Sigmoid colon (tissue), 6 donors: ENCODE measurements at regions not wholly inside any gene's neighbourhood (a gene's known extent, or its start where the extent isn't known, plus 50 kb on each side); places are given as distances from the start of the nearest gene placed in this dataset.

Experiments
- DNase-seq: peaks from one replicate; pipeline ENCODE4 v3.0.0-alpha.2; 2019
- H3K27ac ChIP-seq, 4 donors: fragments of 200-600 bp; sonication (generic); one replicate each; pipeline ENCODE4 v1.5.1; 2016 to 2019; ENCODE audit warnings: mild to moderate bottlenecking in 1 of 4
- H3K27me3 ChIP-seq, 3 donors: fragments of 200-600 bp; sonication (generic); one replicate each; pipeline ENCODE4 v1.5.1; 2019; ENCODE audit warnings: mild to moderate bottlenecking in 1 of 3
- H3K36me3 ChIP-seq, 4 donors: fragments of 200-600 bp; sonication (generic); one replicate each; pipeline ENCODE4 v1.5.1; 2016 to 2019
- H3K4me1 ChIP-seq, 4 donors: fragments of 200-600 bp; sonication (generic); one replicate each; pipeline ENCODE4 v1.5.1; 2017 to 2019
- H3K4me3 ChIP-seq, 4 donors: fragments of 200-600 bp; sonication (generic); one replicate each; pipeline ENCODE4 v1.5.1; 2017 to 2019; ENCODE audit warnings: mild to moderate bottlenecking in 2 of 4, moderate library complexity in 1 of 4
- H3K9me3 ChIP-seq, 4 donors: fragments of 200-600 bp in 3 of 4; sonication (generic) in 3 of 4; one replicate each; pipeline versions ENCODE4 v1.5.1 to v1.6.1; 2013 to 2019
- CTCF ChIP-seq, 4 experiments: fragments of 450-650 bp in 3 of 4; fragments of 200-600 bp in 1 of 4; IDR thresholded peaks; one replicate each; pipeline ENCODE4 v1.5.1; 2016 to 2019; ENCODE audit warnings: antibody characterized with exemption in 4 of 4, mild to moderate bottlenecking in 3 of 4, moderate library complexity in 2 of 4
- EP300 ChIP-seq, 4 donors: sonication (generic); formaldehyde crosslinking; IDR thresholded peaks; one replicate each; pipeline ENCODE4 v1.6.1; 2017; ENCODE audit warnings: antibody characterized with exemption in 4 of 4
- POLR2A ChIP-seq, 2 donors: fragments of 450-650 bp; IDR thresholded peaks; one replicate each; pipeline ENCODE4 v1.6.1; 2016; ENCODE audit warnings: antibody characterized with exemption in 2 of 2, mild to moderate bottlenecking in 2 of 2, moderate library complexity in 2 of 2
- POLR2AphosphoS5 ChIP-seq, 4 donors: sonication (generic); formaldehyde crosslinking; IDR thresholded peaks; one replicate each; pipeline ENCODE4 v1.6.1; 2017; ENCODE audit warnings: antibody characterized with exemption in 4 of 4
- WGBS, 2 donors: extraction: QIAGEN DNeasy Blood & Tissue Kit; methylation state at CpG; one replicate each; pipeline ENCODE4 v1.1.7; 2013; 5-methylcytosine and 5-hydroxymethylcytosine counted together
- intact Hi-C: fragments of 100-400 bp; cut with DNase I; formaldehyde crosslinking; loops from one replicate; pipeline ENCODE4 v1.15.1; 2023
- donor health status: healthy with polysubstance abuse.
- donor health status: healthy.

GRCh38 chr4:108345862-108346817, 177.4 kb upstream of the LEF1 start:
- 71 to 78% methylated on average over 2 of the region's 2 CpGs for WGBS, 2 donors
- Histone ChIP-seq H3K4me1 (peaks cover 0 to under 1% (median 0%) of the 10 kb centered on the region in 4 donors), H3K27me3 (no peaks in the 10 kb centered on the region), H3K36me3 (no peaks in the 10 kb centered on the region), H3K27ac (no peak overlapping the region), H3K4me3 (no peak overlapping the region), H3K9me3 (no peaks in the 10 kb centered on the region)
- intact Hi-C loops = no loop called here
- DNase-seq = no peak
- TF ChIP-seq POLR2AphosphoS5 (IDR thresholded peaks at IDR 0.05) = no peak
- no peak for TF ChIP-seq EP300 (IDR thresholded peaks at IDR 0.05)
- TF ChIP-seq POLR2A (IDR thresholded peaks at IDR 0.05) = no peak
- TF ChIP-seq CTCF (IDR thresholded peaks at IDR 0.05) = no peak

- no peak for TF ChIP-seq CTCF (IDR thresholded peaks at IDR 0.05)
- no peak for TF ChIP-seq POLR2AphosphoS5 (IDR thresholded peaks at IDR 0.05)
- TF ChIP-seq EP300 (IDR thresholded peaks at IDR 0.05) = no peak
- TF ChIP-seq POLR2A (IDR thresholded peaks at IDR 0.05) = no peak
- Histone ChIP-seq H3K4me1 (no peaks in the 10 kb centered on the region), H3K36me3 (no peaks in the 10 kb centered on the region), H3K27ac (no peak overlapping the region), H3K4me3 (no peak overlapping the region), H3K27me3 (no peaks in the 10 kb centered on the region), H3K9me3 (no peaks in the 10 kb centered on the region)
- DNase-seq = no peak
- WGBS, 2 donors = 56 to 91% methylated on average over 3 of the region's 3 CpGs
- intact Hi-C loops = no loop called here
Measured at GRCh38 chr4:108342325-108342970, 173.7 kb upstream of the LEF1 start.

- intact Hi-C loops = no loop called here
- WGBS, 2 donors = 60 to 64% methylated on average over 1 of the region's 1 CpG
Measured at GRCh38 chr4:108337923-108338322, 169.2 kb upstream of the LEF1 start.

GRCh38 chr4:108336076-108336475, 167.3 kb upstream of the LEF1 start:
- Histone ChIP-seq H3K4me1 (no peaks in the 10 kb centered on the region), H3K36me3 (no peaks in the 10 kb centered on the region), H3K4me3 (no peak overlapping the region), H3K9me3 (no peaks in the 10 kb centered on the region), H3K27ac (no peak overlapping the region), H3K27me3 (no peaks in the 10 kb centered on the region)
- intact Hi-C loops = no loop called here
- no peak for DNase-seq
- TF ChIP-seq POLR2A (IDR thresholded peaks at IDR 0.05) (no peak), EP300 (IDR thresholded peaks at IDR 0.05) (no peak), CTCF (IDR thresholded peaks at IDR 0.05) (no peak), POLR2AphosphoS5 (IDR thresholded peaks at IDR 0.05) (no peak)

More at GRCh38 chr4:108337923-108338322, 169.2 kb upstream of the LEF1 start:
- H3K36me3 ChIP-seq = no peaks in the 10 kb centered on the region
- H3K4me3 ChIP-seq = no peak overlapping the region
- TF ChIP-seq POLR2AphosphoS5 (IDR thresholded peaks at IDR 0.05) = no peak
- TF ChIP-seq CTCF (IDR thresholded peaks at IDR 0.05) = no peak
- TF ChIP-seq POLR2A (IDR thresholded peaks at IDR 0.05) = no peak
- no peak for TF ChIP-seq EP300 (IDR thresholded peaks at IDR 0.05)
- no peak overlapping the region for H3K27ac ChIP-seq
- no peaks in the 10 kb centered on the region for H3K4me1 ChIP-seq
- H3K27me3 ChIP-seq = no peaks in the 10 kb centered on the region
- H3K9me3 ChIP-seq = no peaks in the 10 kb centered on the region
- DNase-seq = no peak
